GM21576 (cell line): ENCODE measurements at regions not wholly inside any gene's neighbourhood (a gene's known extent, or its start where the extent isn't known, plus 50 kb on each side); places are given as distances from the start of the nearest gene placed in this dataset.

Experiments used
- ATAC-seq: cut with Tn5 transposase; IDR thresholded peaks from one replicate; pipeline ENCODE4 v1.9.1; 2021; ENCODE audit warnings: mild to moderate bottlenecking, moderate library complexity; ENCODE audit not compliant: unreplicated experiment

- no peak for ATAC-seq
These were observed 315.9 kb upstream of the TGFBR2 start for GRCh38 chr3:30290479-30290878.

- no peak for ATAC-seq
These were observed 314.1 kb upstream of the TGFBR2 start for GRCh38 chr3:30292192-30292893.

GRCh38 chr3:30293621-30294240 is 312.7 kb upstream of the TGFBR2 start:
- no peak for ATAC-seq

- no peak for ATAC-seq
These were observed 312.1 kb upstream of the TGFBR2 start for GRCh38 chr3:30294241-30294667.

GRCh38 chr3:30297112-30297511 is 309.3 kb upstream of the TGFBR2 start:
- no peak for ATAC-seq

GRCh38 chr3:30299674-30300385 is 306.6 kb upstream of the TGFBR2 start:
- ATAC-seq = no peak

GRCh38 chr3:30300809-30301208 is 305.6 kb upstream of the TGFBR2 start:
- ATAC-seq = no peak

- ATAC-seq = no peak
These were observed 304.4 kb upstream of the TGFBR2 start for GRCh38 chr3:30302027-30302426.

GRCh38 chr3:30303770-30304169 is 302.6 kb upstream of the TGFBR2 start:
- ATAC-seq = no peak

GRCh38 chr3:30305021-30305420 is 301.4 kb upstream of the TGFBR2 start:
- no peak for ATAC-seq

- ATAC-seq = no peak
These were observed 299.5 kb upstream of the TGFBR2 start for GRCh38 chr3:30306896-30307295.

GRCh38 chr3:30307372-30307950 is 298.9 kb upstream of the TGFBR2 start:
- ATAC-seq = no peak

- ATAC-seq = no peak
These were observed 298.3 kb upstream of the TGFBR2 start for GRCh38 chr3:30308131-30308530.

GRCh38 chr3:30309961-30310954 is 296.1 kb upstream of the TGFBR2 start:
- ATAC-seq = no peak

- no peak for ATAC-seq
These were observed 294.6 kb upstream of the TGFBR2 start for GRCh38 chr3:30311781-30312180.

GRCh38 chr3:30313840-30314239 is 292.6 kb upstream of the TGFBR2 start:
- ATAC-seq = no peak

GRCh38 chr3:30314757-30315325 is 291.6 kb upstream of the TGFBR2 start:
- no peak for ATAC-seq

- no peak for ATAC-seq
These were observed 291.0 kb upstream of the TGFBR2 start for GRCh38 chr3:30315447-30315846.

- no peak for ATAC-seq
These were observed 288.8 kb upstream of the TGFBR2 start for GRCh38 chr3:30317561-30317960.

GRCh38 chr3:30318110-30318509 is 288.3 kb upstream of the TGFBR2 start:
- ATAC-seq = no peak
